ENCODE measurements at regions not wholly inside any gene's neighbourhood (a gene's known extent, or its start where the extent isn't known, plus 50 kb on each side); places are given as distances from the start of the nearest gene placed in this dataset.

GRCh38 chr3:163011596-163011995 is 1515.0 kb downstream of the OTOL1 start:
- H3K36me3 ChIP-seq (ENCODE audit: control insufficient read depth, insufficient read depth, low read length) = no peaks in the 10 kb centered on the region
- DNase-seq (ENCODE audit: low read depth in 2 of 2) = no peak
- H3K4me3 ChIP-seq (replicated peaks in 1 of 4; ENCODE audit: control extremely low read depth in 1 of 4, insufficient read depth in 1 of 4, low read depth in 3 of 4, low read length in 4 of 4) = no peak overlapping the region
- H3K4me2 ChIP-seq (ENCODE audit: extremely low read depth, insufficient read depth, low read length) = no peak overlapping the region
- H2AFZ ChIP-seq (ENCODE audit: low read length) = no peak overlapping the region
- no peaks in the 10 kb centered on the region for H3K9me3 ChIP-seq (ENCODE audit: control insufficient read depth, insufficient read depth, low read depth, low read length)
- H3K27ac ChIP-seq (ENCODE audit: insufficient read depth, low read length) = no peak overlapping the region
- H3K9ac ChIP-seq (ENCODE audit: insufficient read depth, low read length) = no peak overlapping the region
- H3K27me3 ChIP-seq (ENCODE audit: control insufficient read depth, insufficient read depth, low read length) = no peaks in the 10 kb centered on the region
- H3K79me2 ChIP-seq (ENCODE audit: control insufficient read depth, insufficient read depth, low read length) = no peaks in the 10 kb centered on the region
- no peak for TF ChIP-seq CTCF (conservative IDR thresholded peaks at IDR 0.05 in 1 of 2, IDR thresholded peaks at IDR 0.05 in 1 of 2; ENCODE audit: low read depth in 1 of 2, low read length in 2 of 2)
- no peak for TF ChIP-seq EZH2 (IDR thresholded peaks at IDR 0.05; ENCODE audit: low read length, missing control alignments)
- H3K4me1 ChIP-seq (ENCODE audit: control insufficient read depth, extremely low read depth, insufficient read depth, low read length) = no peaks in the 10 kb centered on the region
- no peaks in the 10 kb centered on the region for H4K20me1 ChIP-seq (ENCODE audit: control insufficient read depth, extremely low read depth, insufficient read depth, low read length)

GRCh38 chr3:163016251-163016650 is 1519.6 kb downstream of the OTOL1 start:
- Histone ChIP-seq H3K9me3 (ENCODE audit: control insufficient read depth, insufficient read depth, low read depth, low read length) (no peaks in the 10 kb centered on the region), H3K27me3 (ENCODE audit: control insufficient read depth, insufficient read depth, low read length) (no peaks in the 10 kb centered on the region), H3K9ac (ENCODE audit: insufficient read depth, low read length) (no peak overlapping the region), H3K4me1 (ENCODE audit: control insufficient read depth, extremely low read depth, insufficient read depth, low read length) (no peaks in the 10 kb centered on the region), H3K4me3 (replicated peaks in 1 of 4; ENCODE audit: control extremely low read depth in 1 of 4, insufficient read depth in 1 of 4, low read depth in 3 of 4, low read length in 4 of 4) (no peak overlapping the region), H3K79me2 (ENCODE audit: control insufficient read depth, insufficient read depth, low read length) (no peaks in the 10 kb centered on the region), H4K20me1 (ENCODE audit: control insufficient read depth, extremely low read depth, insufficient read depth, low read length) (no peaks in the 10 kb centered on the region), H3K36me3 (ENCODE audit: control insufficient read depth, insufficient read depth, low read length) (no peaks in the 10 kb centered on the region), H2AFZ (ENCODE audit: low read length) (no peak overlapping the region), H3K4me2 (ENCODE audit: extremely low read depth, insufficient read depth, low read length) (no peak overlapping the region), H3K27ac (ENCODE audit: insufficient read depth, low read length) (no peak overlapping the region)
- no peak for DNase-seq (ENCODE audit: low read depth in 2 of 2)
- TF ChIP-seq CTCF (conservative IDR thresholded peaks at IDR 0.05 in 1 of 2, IDR thresholded peaks at IDR 0.05 in 1 of 2; ENCODE audit: low read depth in 1 of 2, low read length in 2 of 2) (no peak), EZH2 (IDR thresholded peaks at IDR 0.05; ENCODE audit: low read length, missing control alignments) (no peak)

GRCh38 chr3:163018067-163018466 is 1521.5 kb downstream of the OTOL1 start:
- Histone ChIP-seq H3K4me3 (replicated peaks in 1 of 4; ENCODE audit: control extremely low read depth in 1 of 4, insufficient read depth in 1 of 4, low read depth in 3 of 4, low read length in 4 of 4) (no peak overlapping the region), H3K27ac (ENCODE audit: insufficient read depth, low read length) (no peak overlapping the region), H3K9me3 (ENCODE audit: control insufficient read depth, insufficient read depth, low read depth, low read length) (no peaks in the 10 kb centered on the region), H3K4me1 (ENCODE audit: control insufficient read depth, extremely low read depth, insufficient read depth, low read length) (no peaks in the 10 kb centered on the region), H3K27me3 (ENCODE audit: control insufficient read depth, insufficient read depth, low read length) (no peaks in the 10 kb centered on the region), H4K20me1 (ENCODE audit: control insufficient read depth, extremely low read depth, insufficient read depth, low read length) (no peaks in the 10 kb centered on the region), H2AFZ (ENCODE audit: low read length) (no peak overlapping the region), H3K79me2 (ENCODE audit: control insufficient read depth, insufficient read depth, low read length) (no peaks in the 10 kb centered on the region), H3K4me2 (ENCODE audit: extremely low read depth, insufficient read depth, low read length) (no peak overlapping the region), H3K9ac (ENCODE audit: insufficient read depth, low read length) (no peak overlapping the region), H3K36me3 (ENCODE audit: control insufficient read depth, insufficient read depth, low read length) (no peaks in the 10 kb centered on the region)
- no peak for DNase-seq (ENCODE audit: low read depth in 2 of 2)
- no peak for TF ChIP-seq CTCF (conservative IDR thresholded peaks at IDR 0.05 in 1 of 2, IDR thresholded peaks at IDR 0.05 in 1 of 2; ENCODE audit: low read depth in 1 of 2, low read length in 2 of 2)
- no peak for TF ChIP-seq EZH2 (IDR thresholded peaks at IDR 0.05; ENCODE audit: low read length, missing control alignments)
